Liver (tissue), 8 donors: ENCODE measurements at regions not wholly inside any gene's neighbourhood (a gene's known extent, or its start where the extent isn't known, plus 50 kb on each side); places are given as distances from the start of the nearest gene placed in this dataset.

Experiments
- DNase-seq: peaks from one replicate; pipeline ENCODE4 v3.0.0-alpha.2; 2017; ENCODE audit warnings: low spot score
- H3K27ac ChIP-seq, 2 donors: one replicate each; pipeline ENCODE4 v1.7.0; 2013; ENCODE audit warnings: inconsistent platforms in 2 of 2, low read length in 2 of 2, control low read depth in 1 of 2, low read depth in 1 of 2, mild to moderate bottlenecking in 1 of 2
- H3K27me3 ChIP-seq, 4 donors: one replicate each; pipeline versions ENCODE4 v1.6.1 to v1.7.0; 2013; ENCODE audit warnings: low read length in 3 of 4, inconsistent platforms in 1 of 4, mild to moderate bottlenecking in 1 of 4, moderate library complexity in 1 of 4; ENCODE audit not compliant: control insufficient read depth in 4 of 4, insufficient read depth in 4 of 4
- H3K36me3 ChIP-seq, 4 donors: one replicate each; pipeline versions ENCODE4 v1.6.1 to v1.7.0; 2013; ENCODE audit warnings: low read length in 3 of 4, mild to moderate bottlenecking in 3 of 4, low read depth in 1 of 4, moderate library complexity in 1 of 4; ENCODE audit not compliant: control insufficient read depth in 4 of 4, insufficient read depth in 3 of 4
- H3K4me1 ChIP-seq, 4 donors: one replicate each; pipeline versions ENCODE4 v1.6.1 to v1.7.0; 2013; ENCODE audit warnings: low read length in 3 of 4, mild to moderate bottlenecking in 3 of 4, moderate library complexity in 1 of 4; ENCODE audit not compliant: control insufficient read depth in 4 of 4, insufficient read depth in 4 of 4
- H3K4me3 ChIP-seq, 3 donors: one replicate each; pipeline versions ENCODE4 v1.6.1 to v1.7.0; 2013; ENCODE audit warnings: low read length in 3 of 3, control low read depth in 1 of 3, low read depth in 1 of 3, mild to moderate bottlenecking in 1 of 3
- H3K9ac ChIP-seq, 2 donors: one replicate each; pipeline ENCODE4 v1.7.0; 2013; ENCODE audit warnings: low read length in 2 of 2, mild to moderate bottlenecking in 2 of 2, moderate library complexity in 2 of 2, control low read depth in 1 of 2, low read depth in 1 of 2
- H3K9me3 ChIP-seq, 4 donors: one replicate each; pipeline versions ENCODE4 v1.6.1 to v1.7.0; 2013; ENCODE audit warnings: low read length in 3 of 4; ENCODE audit not compliant: control insufficient read depth in 4 of 4
- ATF3 ChIP-seq: IDR thresholded peaks from 2 replicates; pipeline ENCODE4 v1.6.1; 2016; ENCODE audit warnings: antibody characterized with exemption
- CTCF ChIP-seq: fragments of 150-350 bp; IDR thresholded peaks from 2 replicates; pipeline ENCODE4 v1.5.1; 2017; ENCODE audit warnings: improper control_type of control experiment, low read depth, low read length; ENCODE audit not compliant: missing input control
- EGR1 ChIP-seq, 2 donors: IDR thresholded peaks; 2 replicates each; pipeline ENCODE4 v1.6.1; 2016 to 2018; ENCODE audit warnings: antibody characterized with exemption in 2 of 2, low read depth in 2 of 2
- FOXA1 ChIP-seq: IDR thresholded peaks from 2 replicates; pipeline ENCODE4 v1.6.1; 2016; ENCODE audit warnings: antibody characterized with exemption
- FOXA2 ChIP-seq: IDR thresholded peaks from 2 replicates; pipeline ENCODE4 v1.6.1; 2016; ENCODE audit warnings: antibody characterized with exemption
- GABPA ChIP-seq, 2 donors: IDR thresholded peaks in 1 of 2; conservative IDR thresholded peaks in 1 of 2; 2 replicates each; pipeline ENCODE4 v1.6.1; 2016; ENCODE audit warnings: antibody characterized with exemption in 2 of 2, mild to moderate bottlenecking in 1 of 2, moderate library complexity in 1 of 2
- HNF4A ChIP-seq, 2 donors: conservative IDR thresholded peaks; 2 replicates each; pipeline ENCODE4 v1.6.1; 2016; ENCODE audit warnings: antibody characterized with exemption in 2 of 2, mild to moderate bottlenecking in 2 of 2
- HNF4G ChIP-seq: IDR thresholded peaks from 2 replicates; pipeline ENCODE4 v1.6.1; 2016; ENCODE audit warnings: antibody characterized with exemption
- JUND ChIP-seq, 2 donors: IDR thresholded peaks; 2 replicates each; pipeline ENCODE4 v1.6.1; 2016; ENCODE audit warnings: antibody characterized with exemption in 2 of 2
- MAX ChIP-seq: IDR thresholded peaks from 2 replicates; pipeline ENCODE4 v1.6.1; 2016; ENCODE audit warnings: antibody characterized with exemption
- NR2F2 ChIP-seq: IDR thresholded peaks from 2 replicates; pipeline ENCODE4 v1.6.1; 2016; ENCODE audit warnings: antibody characterized with exemption
- RAD21 ChIP-seq, 2 donors: IDR thresholded peaks; 2 replicates each; pipeline ENCODE4 v1.6.1; 2016; ENCODE audit warnings: antibody characterized with exemption in 2 of 2, mild to moderate bottlenecking in 2 of 2
- REST ChIP-seq: IDR thresholded peaks from 2 replicates; pipeline ENCODE4 v1.6.1; 2016; ENCODE audit warnings: antibody characterized with exemption, mild to moderate bottlenecking
- RXRA ChIP-seq, 2 donors: IDR thresholded peaks; 2 replicates each; pipeline ENCODE4 v1.6.1; 2017 to 2018; ENCODE audit warnings: antibody characterized with exemption in 2 of 2, mild to moderate bottlenecking in 1 of 2
- SP1 ChIP-seq: IDR thresholded peaks from 2 replicates; pipeline ENCODE4 v1.6.1; 2018; ENCODE audit warnings: antibody characterized with exemption, mild to moderate bottlenecking
- TAF1 ChIP-seq: conservative IDR thresholded peaks from 2 replicates; pipeline ENCODE4 v1.6.1; 2016; ENCODE audit warnings: antibody characterized with exemption, mild to moderate bottlenecking
- YY1 ChIP-seq: IDR thresholded peaks from 2 replicates; pipeline ENCODE4 v1.6.1; 2016; ENCODE audit warnings: antibody characterized with exemption, mild to moderate bottlenecking
- ZBTB33 ChIP-seq: IDR thresholded peaks from 2 replicates; pipeline ENCODE4 v1.6.1; 2016; ENCODE audit warnings: antibody characterized with exemption
- WGBS: extraction: QIAGEN DNeasy Blood & Tissue Kit; methylation state at CpG from one replicate; pipeline ENCODE4 v1.1.7; 2013; 5-methylcytosine and 5-hydroxymethylcytosine counted together
- donor health status: healthy.
- donor health status: healthy.
- donor health status: healthy.
- donor health status: healthy.
- donor health status: healthy.

- Histone ChIP-seq H3K4me3 (no peak overlapping the region), H3K4me1 (no peaks in the 10 kb centered on the region), H3K9me3 (no peaks in the 10 kb centered on the region), H3K36me3 (no peaks in the 10 kb centered on the region), H3K9ac (no peak overlapping the region), H3K27me3 (peaks cover 0 to 4% (median 0%) of the 10 kb centered on the region in 4 donors), H3K27ac (no peak overlapping the region)
- no peak for TF ChIP-seq GABPA (IDR thresholded peaks at IDR 0.05 in 1 of 2, conservative IDR thresholded peaks at IDR 0.05 in 1 of 2)
- no peak for TF ChIP-seq ZBTB33
- no peak for TF ChIP-seq NR2F2
- DNase-seq, result no peak
Observed at GRCh38 chr3:22966349-22966748, 236.8 kb upstream of the UBE2E2 start.

GRCh38 chr3:22969276-22969675 is 233.9 kb upstream of the UBE2E2 start:
- WGBS, result 82% methylated on average over 1 of the region's 1 CpG
- H3K9ac ChIP-seq, result no peak overlapping the region

More at GRCh38 chr3:22969276-22969675, 233.9 kb upstream of the UBE2E2 start:
- Histone ChIP-seq H3K27me3 (peaks cover 0 to 4% (median 0%) of the 10 kb centered on the region in 4 donors), H3K36me3 (no peaks in the 10 kb centered on the region), H3K9me3 (no peaks in the 10 kb centered on the region), H3K4me3 (no peak overlapping the region), H3K4me1 (no peaks in the 10 kb centered on the region), H3K27ac (no peak overlapping the region)
- no peak for TF ChIP-seq FOXA1
- TF ChIP-seq SP1, result no peak
- TF ChIP-seq TAF1, result no peak
- no peak for TF ChIP-seq EGR1 (IDR thresholded peaks at IDR 0.05; ENCODE audit: low read depth in 2 of 2)
- TF ChIP-seq RXRA (IDR thresholded peaks at IDR 0.05), result no peak
- TF ChIP-seq GABPA (IDR thresholded peaks at IDR 0.05 in 1 of 2, conservative IDR thresholded peaks at IDR 0.05 in 1 of 2), result no peak
- TF ChIP-seq MAX, result no peak
- TF ChIP-seq ATF3, result no peak
- no peak for TF ChIP-seq HNF4G
- TF ChIP-seq NR2F2, result no peak
- no peak for TF ChIP-seq FOXA2
- TF ChIP-seq JUND (IDR thresholded peaks at IDR 0.05), result no peak
- no peak for TF ChIP-seq CTCF
- TF ChIP-seq ZBTB33, result no peak
- no peak for TF ChIP-seq HNF4A (conservative IDR thresholded peaks at IDR 0.05)
- no peak for TF ChIP-seq RAD21 (IDR thresholded peaks at IDR 0.05)
- TF ChIP-seq YY1, result no peak
- no peak for TF ChIP-seq REST
- DNase-seq, result no peak
